Mesothelial cell of epicardium (in vitro differentiated cells): ENCODE measurements at regions not wholly inside any gene's neighbourhood (a gene's known extent, or its start where the extent isn't known, plus 50 kb on each side); places are given as distances from the start of the nearest gene placed in this dataset.
"Not testable (repeated sequence)": the region's sequence is repeated elsewhere in the genome, so short reads cannot be mapped to it uniquely, and the experiment has no call there.

Experiments used
- DNase-seq, 2 experiments: peaks; one replicate each; pipeline ENCODE4 v3.0.0; 2021; ENCODE audit warnings: low spot score in 2 of 2; ENCODE audit not compliant: unreplicated experiment in 2 of 2
- H3K27ac Mint-ChIP-seq: 2 replicates; pipeline ENCODE4 v1.8.0; 2021; ENCODE audit warnings: mixed read lengths
- H3K27me3 Mint-ChIP-seq: 2 replicates; pipeline ENCODE4 v1.8.0; 2021; ENCODE audit warnings: low read depth, mixed read lengths
- H3K36me3 Mint-ChIP-seq: 2 replicates; pipeline ENCODE4 v1.8.0; 2021; ENCODE audit warnings: mixed read lengths
- H3K4me1 Mint-ChIP-seq: 2 replicates; pipeline ENCODE4 v1.8.0; 2021; ENCODE audit warnings: mixed read lengths
- H3K4me3 Mint-ChIP-seq: 2 replicates; pipeline ENCODE4 v1.8.0; 2021; ENCODE audit warnings: mild to moderate bottlenecking, moderate library complexity, mixed read lengths
- H3K9me3 Mint-ChIP-seq: 2 replicates; pipeline ENCODE4 v1.8.0; 2021; ENCODE audit warnings: mixed read lengths
- TF ChIP-seq, protein P1 (sequence below): fragments of 200-600 bp; sonication (generic); IDR thresholded peaks from one replicate; pipeline ENCODE4 v1.5.0; 2021; ENCODE audit warnings: antibody characterized with exemption; ENCODE audit not compliant: unreplicated experiment

GRCh38 chr6:164612751-164613150 lies 696.7 kb downstream of the C6orf118 start:
- TF ChIP-seq, protein P1, sequence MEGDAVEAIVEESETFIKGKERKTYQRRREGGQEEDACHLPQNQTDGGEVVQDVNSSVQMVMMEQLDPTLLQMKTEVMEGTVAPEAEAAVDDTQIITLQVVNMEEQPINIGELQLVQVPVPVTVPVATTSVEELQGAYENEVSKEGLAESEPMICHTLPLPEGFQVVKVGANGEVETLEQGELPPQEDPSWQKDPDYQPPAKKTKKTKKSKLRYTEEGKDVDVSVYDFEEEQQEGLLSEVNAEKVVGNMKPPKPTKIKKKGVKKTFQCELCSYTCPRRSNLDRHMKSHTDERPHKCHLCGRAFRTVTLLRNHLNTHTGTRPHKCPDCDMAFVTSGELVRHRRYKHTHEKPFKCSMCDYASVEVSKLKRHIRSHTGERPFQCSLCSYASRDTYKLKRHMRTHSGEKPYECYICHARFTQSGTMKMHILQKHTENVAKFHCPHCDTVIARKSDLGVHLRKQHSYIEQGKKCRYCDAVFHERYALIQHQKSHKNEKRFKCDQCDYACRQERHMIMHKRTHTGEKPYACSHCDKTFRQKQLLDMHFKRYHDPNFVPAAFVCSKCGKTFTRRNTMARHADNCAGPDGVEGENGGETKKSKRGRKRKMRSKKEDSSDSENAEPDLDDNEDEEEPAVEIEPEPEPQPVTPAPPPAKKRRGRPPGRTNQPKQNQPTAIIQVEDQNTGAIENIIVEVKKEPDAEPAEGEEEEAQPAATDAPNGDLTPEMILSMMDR: no peak
- Mint-ChIP-seq H3K27me3 (no peaks in the 10 kb centered on the region), H3K36me3 (no peaks in the 10 kb centered on the region), H3K9me3 (no peaks in the 10 kb centered on the region), H3K4me3 (no peak overlapping the region), H3K4me1 (peaks cover 7% of the 10 kb centered on the region), H3K27ac (no peak overlapping the region)
- no peak for DNase-seq

GRCh38 chr6:164610859-164611258 lies 698.5 kb downstream of the C6orf118 start:
- not testable (repeated sequence) for H3K9me3 Mint-ChIP-seq, H3K4me3 Mint-ChIP-seq, H3K36me3 Mint-ChIP-seq, H3K4me1 Mint-ChIP-seq, H3K27ac Mint-ChIP-seq, H3K27me3 Mint-ChIP-seq, DNase-seq

DNA sequence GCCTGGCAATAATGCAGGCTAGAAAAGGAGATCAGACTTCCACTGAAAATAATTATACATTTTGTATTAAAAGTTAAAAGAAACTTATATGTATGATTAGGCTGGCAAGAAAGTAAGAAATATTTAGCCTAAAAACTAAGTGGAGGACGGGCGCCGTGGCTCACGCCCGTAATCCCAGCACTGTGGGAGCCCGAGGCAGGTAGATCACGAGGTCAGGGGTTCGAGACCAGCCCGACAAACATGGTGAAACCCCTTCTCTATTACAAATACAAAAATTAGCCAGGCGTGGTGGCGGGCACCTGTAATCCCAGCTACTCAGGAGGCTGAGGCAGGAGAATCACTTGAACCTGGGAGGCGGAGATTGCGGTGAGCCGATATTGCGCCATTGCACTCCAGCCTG lies 707.0 kb downstream of the C6orf118 start:
- H3K4me3 Mint-ChIP-seq, H3K4me1 Mint-ChIP-seq, H3K9me3 Mint-ChIP-seq, H3K27me3 Mint-ChIP-seq, DNase-seq, H3K36me3 Mint-ChIP-seq, H3K27ac Mint-ChIP-seq: not testable (repeated sequence)

- no peak for DNase-seq
- peaks cover 17% of the 10 kb centered on the region for H3K9me3 Mint-ChIP-seq
- no peaks in the 10 kb centered on the region for H3K27me3 Mint-ChIP-seq
- H3K36me3 Mint-ChIP-seq: no peaks in the 10 kb centered on the region
- H3K27ac Mint-ChIP-seq: no peak overlapping the region
- TF ChIP-seq, protein P1: no peak
- H3K4me3 Mint-ChIP-seq: no peak overlapping the region
- H3K4me1 Mint-ChIP-seq: no peaks in the 10 kb centered on the region
Observed at GRCh38 chr6:164581563-164581962, 727.8 kb downstream of the C6orf118 start.

DNA sequence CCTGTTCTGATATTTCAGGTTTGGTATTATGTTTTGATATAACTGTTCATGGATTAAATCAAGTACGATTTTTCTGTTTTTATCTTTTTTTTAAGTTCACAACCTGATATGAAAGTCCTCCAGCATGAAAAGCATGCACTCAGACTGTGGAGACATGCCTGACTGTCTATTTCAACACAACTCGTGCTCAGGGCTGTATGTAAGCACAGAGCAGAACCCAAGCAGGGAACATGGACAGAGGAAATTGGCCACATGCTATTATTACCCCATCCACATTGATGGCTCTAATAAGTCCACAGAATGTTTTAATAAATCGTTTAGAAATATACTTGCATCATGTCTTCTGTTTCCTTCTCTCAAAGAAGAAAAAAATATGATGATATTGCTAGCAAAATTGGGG lies 730.4 kb downstream of the C6orf118 start:
- no peak overlapping the region for H3K27ac Mint-ChIP-seq
- no peaks in the 10 kb centered on the region for H3K36me3 Mint-ChIP-seq
- no peak overlapping the region for H3K4me3 Mint-ChIP-seq
- no peak for DNase-seq
- TF ChIP-seq, protein P1: no peak
- peaks cover 31% of the 10 kb centered on the region for H3K9me3 Mint-ChIP-seq
- no peaks in the 10 kb centered on the region for H3K4me1 Mint-ChIP-seq
- no peaks in the 10 kb centered on the region for H3K27me3 Mint-ChIP-seq

GRCh38 chr6:164578616-164579015 lies 730.8 kb downstream of the C6orf118 start:
- H3K27me3 Mint-ChIP-seq: no peaks in the 10 kb centered on the region
- peaks cover 35% of the 10 kb centered on the region for H3K9me3 Mint-ChIP-seq
- no peaks in the 10 kb centered on the region for H3K36me3 Mint-ChIP-seq
- H3K4me1 Mint-ChIP-seq: no peaks in the 10 kb centered on the region
- H3K27ac Mint-ChIP-seq: no peak overlapping the region
- H3K4me3 Mint-ChIP-seq: no peak overlapping the region
- TF ChIP-seq, protein P1: no peak
- no peak for DNase-seq

- DNase-seq: no peak
- Mint-ChIP-seq H3K27me3 (no peaks in the 10 kb centered on the region), H3K36me3 (no peaks in the 10 kb centered on the region), H3K27ac (no peak overlapping the region), H3K4me3 (no peak overlapping the region), H3K9me3 (peaks cover 26% of the 10 kb centered on the region), H3K4me1 (peaks cover 3% of the 10 kb centered on the region)
- TF ChIP-seq, protein P1: no peak
Observed at GRCh38 chr6:164570801-164571200, 738.6 kb downstream of the C6orf118 start.
